ENCODE measurements at regions not wholly inside any gene's neighbourhood (a gene's known extent, or its start where the extent isn't known, plus 50 kb on each side); places are given as distances from the start of the nearest gene placed in this dataset.

DNA sequence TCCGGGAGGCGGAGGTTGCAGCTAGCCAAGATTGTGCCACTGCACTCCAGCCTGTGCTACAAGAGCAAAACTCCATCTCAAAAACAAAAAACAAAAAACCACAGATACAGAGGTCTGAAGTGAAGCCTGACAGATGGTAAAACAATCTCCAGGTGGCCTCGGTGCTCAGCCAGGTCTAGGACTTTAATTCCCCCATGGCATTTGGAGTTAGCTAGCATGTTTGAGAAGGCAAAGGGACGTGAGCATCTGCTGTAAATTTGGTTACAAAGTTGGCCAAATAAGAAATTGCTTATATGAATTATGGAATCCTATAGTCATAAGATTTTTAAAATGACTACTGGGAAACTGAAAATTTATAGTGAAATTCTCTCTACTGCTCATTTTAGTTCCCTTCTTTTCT is 98.3 kb upstream of the FMN2 start:
- Histone ChIP-seq H3K4me2 (ENCODE audit: insufficient read depth, low read length) (no peak overlapping the region), H3K9me3 (replicated peaks; ENCODE audit: control insufficient read depth, insufficient read depth, low read depth, low read length) (no peaks in the 10 kb centered on the region), H3K27me3 (ENCODE audit: control insufficient read depth in 2 of 2, insufficient read depth in 2 of 2, low read length in 2 of 2) (no peaks in the 10 kb centered on the region), H2AFZ (ENCODE audit: low read depth, low read length) (no peak overlapping the region), H3K9me1 (ENCODE audit: control insufficient read depth, insufficient read depth, low read length) (no peaks in the 10 kb centered on the region), H3K9ac (ENCODE audit: insufficient read depth in 1 of 2, low read depth in 2 of 2, low read length in 2 of 2) (no peak overlapping the region), H3K79me2 (ENCODE audit: control insufficient read depth, insufficient read depth, low read length) (no peaks in the 10 kb centered on the region), H3K4me1 (replicated peaks in 1 of 2; ENCODE audit: control insufficient read depth in 2 of 2, insufficient read depth in 2 of 2, low read length in 2 of 2) (peaks cover 0 to 5% of the 10 kb centered on the region in 2 experiments; a peak in 1 of 5 replicates), H4K20me1 (replicated peaks; ENCODE audit: control insufficient read depth, insufficient read depth, low read length) (no peaks in the 10 kb centered on the region), H3K4me3 (no peak overlapping the region), H3K36me3 (ENCODE audit: control insufficient read depth, insufficient read depth, low read length) (no peaks in the 10 kb centered on the region), H3K27ac (ENCODE audit: extremely low read depth, low read depth, low read length) (no peak overlapping the region)
- FAIRE-seq = no peak
- no peak for ATAC-seq
- POLR2A ChIA-PET = no interaction called here
- DNase-seq (ENCODE audit: extremely low read depth in 1 of 4, low spot score in 3 of 4) = no peak
- intact Hi-C loops (cut with micrococcal nuclease) = no loop called here
- TF ChIP-seq ZNF431 (CRISPR knock-in tag; IDR thresholded peaks at IDR 0.05) = no peak
- TF ChIP-seq MAZ (CRISPR knock-in tag; conservative IDR thresholded peaks at IDR 0.05 in 1 of 2, IDR thresholded peaks at IDR 0.05 in 1 of 2) = no peak
- no peak for TF ChIP-seq U2AF1 (optimal IDR thresholded peaks at IDR 0.05; ENCODE audit: low read depth, low read length)
- no peak for TF ChIP-seq CBX5 (IDR thresholded peaks at IDR 0.05; ENCODE audit: borderline replicate concordance, low read depth)
- TF ChIP-seq, protein P1, sequence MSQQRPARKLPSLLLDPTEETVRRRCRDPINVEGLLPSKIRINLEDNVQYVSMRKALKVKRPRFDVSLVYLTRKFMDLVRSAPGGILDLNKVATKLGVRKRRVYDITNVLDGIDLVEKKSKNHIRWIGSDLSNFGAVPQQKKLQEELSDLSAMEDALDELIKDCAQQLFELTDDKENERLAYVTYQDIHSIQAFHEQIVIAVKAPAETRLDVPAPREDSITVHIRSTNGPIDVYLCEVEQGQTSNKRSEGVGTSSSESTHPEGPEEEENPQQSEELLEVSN (IDR thresholded peaks at IDR 0.05; ENCODE audit: borderline replicate concordance in 1 of 2, extremely low read depth in 1 of 2, insufficient read depth in 1 of 2, insufficient read length in 1 of 2, low read depth in 1 of 2, low read length in 1 of 2, poor library complexity in 1 of 2, severe bottlenecking in 1 of 2) = no peak
- TF ChIP-seq, protein P2, sequence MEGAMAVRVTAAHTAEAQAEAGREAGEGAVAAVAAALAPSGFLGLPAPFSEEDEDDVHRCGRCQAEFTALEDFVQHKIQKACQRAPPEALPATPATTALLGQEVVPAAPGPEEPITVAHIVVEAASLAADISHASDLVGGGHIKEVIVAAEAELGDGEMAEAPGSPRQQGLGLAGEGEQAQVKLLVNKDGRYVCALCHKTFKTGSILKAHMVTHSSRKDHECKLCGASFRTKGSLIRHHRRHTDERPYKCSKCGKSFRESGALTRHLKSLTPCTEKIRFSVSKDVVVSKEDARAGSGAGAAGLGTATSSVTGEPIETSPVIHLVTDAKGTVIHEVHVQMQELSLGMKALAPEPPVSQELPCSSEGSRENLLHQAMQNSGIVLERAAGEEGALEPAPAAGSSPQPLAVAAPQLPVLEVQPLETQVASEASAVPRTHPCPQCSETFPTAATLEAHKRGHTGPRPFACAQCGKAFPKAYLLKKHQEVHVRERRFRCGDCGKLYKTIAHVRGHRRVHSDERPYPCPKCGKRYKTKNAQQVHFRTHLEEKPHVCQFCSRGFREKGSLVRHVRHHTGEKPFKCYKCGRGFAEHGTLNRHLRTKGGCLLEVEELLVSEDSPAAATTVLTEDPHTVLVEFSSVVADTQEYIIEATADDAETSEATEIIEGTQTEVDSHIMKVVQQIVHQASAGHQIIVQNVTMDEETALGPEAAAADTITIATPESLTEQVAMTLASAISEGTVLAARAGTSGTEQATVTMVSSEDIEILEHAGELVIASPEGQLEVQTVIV (CRISPR knock-in tag; IDR thresholded peaks at IDR 0.05; ENCODE audit: borderline replicate concordance) = no peak
- TF ChIP-seq, protein P3, sequence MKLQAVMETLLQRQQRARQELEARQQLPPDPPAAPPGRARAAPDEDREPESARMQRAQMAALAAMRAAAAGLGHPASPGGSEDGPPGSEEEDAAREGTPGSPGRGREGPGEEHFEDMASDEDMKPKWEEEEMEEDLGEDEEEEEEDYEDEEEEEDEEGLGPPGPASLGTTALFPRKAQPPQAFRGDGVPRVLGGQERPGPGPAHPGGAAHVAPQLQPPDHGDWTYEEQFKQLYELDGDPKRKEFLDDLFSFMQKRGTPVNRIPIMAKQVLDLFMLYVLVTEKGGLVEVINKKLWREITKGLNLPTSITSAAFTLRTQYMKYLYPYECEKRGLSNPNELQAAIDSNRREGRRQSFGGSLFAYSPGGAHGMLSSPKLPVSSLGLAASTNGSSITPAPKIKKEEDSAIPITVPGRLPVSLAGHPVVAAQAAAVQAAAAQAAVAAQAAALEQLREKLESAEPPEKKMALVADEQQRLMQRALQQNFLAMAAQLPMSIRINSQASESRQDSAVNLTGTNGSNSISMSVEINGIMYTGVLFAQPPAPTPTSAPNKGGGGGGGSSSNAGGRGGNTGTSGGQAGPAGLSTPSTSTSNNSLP (IDR thresholded peaks at IDR 0.05; ENCODE audit: borderline replicate concordance, low read depth, low read length) = no peak
- TF ChIP-seq ZC3H11A (IDR thresholded peaks at IDR 0.05; ENCODE audit: low read depth, low read length) = no peak
- TF ChIP-seq ZNF12 (CRISPR knock-in tag; IDR thresholded peaks at IDR 0.05) = no peak
- no peak for TF ChIP-seq RBM39 (optimal IDR thresholded peaks at IDR 0.05; ENCODE audit: low read depth, low read length)
- in situ Hi-C loops (cut with MboI) = no loop called here
- 6% methylated on average over 4 of the region's 4 CpGs for WGBS (ENCODE audit: insufficient coverage, low coverage, missing lambda C conversion rate)
- no TSS peak for BruUV-seq (replicated peaks)
- CTCF ChIA-PET (ENCODE audit: low intra/inter-chr PET ratio) = no interaction called here

All from K562 (cell line).